Upper lobe of right lung (tissue), 1 donor: ENCODE measurements at regions not wholly inside any gene's neighbourhood (a gene's known extent, or its start where the extent isn't known, plus 50 kb on each side); places are given as distances from the start of the nearest gene placed in this dataset.
A peak's percentile ranks its signal among the peaks of the same experiment; 100 is the strongest.

Experiments used
- ATAC-seq: fragments of 200-7000 bp; cut with Tn5 transposase; one replicate; pipeline ENCODE4 v1.9.1; 2020; ENCODE audit warnings: mild to moderate bottlenecking, moderate library complexity
- DNase-seq: peaks from one replicate; pipeline ENCODE4 v3.0.0-alpha.2; 2020
- H3K27ac ChIP-seq: fragments of 200-600 bp; one replicate; pipeline ENCODE4 v1.8.0; 2022
- H3K27me3 ChIP-seq: fragments of 200-600 bp; one replicate; pipeline ENCODE4 v1.8.0; 2022; ENCODE audit warnings: mild to moderate bottlenecking
- H3K36me3 ChIP-seq: fragments of 200-600 bp; one replicate; pipeline ENCODE4 v1.8.0; 2022
- H3K4me1 ChIP-seq: fragments of 200-600 bp; one replicate; pipeline ENCODE4 v1.8.0; 2022
- H3K4me3 ChIP-seq: fragments of 200-600 bp; one replicate; pipeline ENCODE4 v1.8.0; 2022; ENCODE audit warnings: mild to moderate bottlenecking
- H3K9me3 ChIP-seq: fragments of 200-600 bp; one replicate; pipeline ENCODE4 v1.8.0; 2022
- intact Hi-C: fragments of 100-400 bp; cut with DNase I; formaldehyde crosslinking; loops from one replicate; pipeline ENCODE4 v1.11.0; 2022
- TF ChIP-seq, protein P1 (sequence below): fragments of 200-600 bp; IDR thresholded peaks from one replicate; pipeline ENCODE4 v1.8.0; 2022; ENCODE audit warnings: antibody characterized with exemption
- donor health status: DM: no; HTN: yes; CAD: no; lungs with severe emphysema.

DNA sequence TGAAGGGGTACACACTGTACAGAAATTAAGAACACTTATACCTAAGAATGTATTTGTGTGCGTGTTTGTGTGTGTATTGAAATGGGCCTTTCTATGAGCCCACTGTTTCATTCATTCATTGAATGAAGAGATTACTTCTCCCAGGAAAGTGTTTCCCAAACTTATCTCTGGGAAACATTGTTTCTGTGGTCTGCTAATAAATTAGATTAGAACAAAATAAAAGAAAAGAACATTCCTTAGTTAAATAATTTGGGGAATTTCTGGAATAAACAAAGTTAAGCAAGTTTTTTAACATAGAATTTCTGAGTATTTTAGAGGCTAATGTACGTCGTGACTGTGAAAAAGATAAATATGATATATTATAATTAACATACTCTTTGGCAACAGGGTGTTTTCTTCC lies 402.4 kb upstream of the CDH11 start:
- peaks cover 6% of the 10 kb centered on the region for H3K4me1 ChIP-seq
- TF ChIP-seq, protein P1, sequence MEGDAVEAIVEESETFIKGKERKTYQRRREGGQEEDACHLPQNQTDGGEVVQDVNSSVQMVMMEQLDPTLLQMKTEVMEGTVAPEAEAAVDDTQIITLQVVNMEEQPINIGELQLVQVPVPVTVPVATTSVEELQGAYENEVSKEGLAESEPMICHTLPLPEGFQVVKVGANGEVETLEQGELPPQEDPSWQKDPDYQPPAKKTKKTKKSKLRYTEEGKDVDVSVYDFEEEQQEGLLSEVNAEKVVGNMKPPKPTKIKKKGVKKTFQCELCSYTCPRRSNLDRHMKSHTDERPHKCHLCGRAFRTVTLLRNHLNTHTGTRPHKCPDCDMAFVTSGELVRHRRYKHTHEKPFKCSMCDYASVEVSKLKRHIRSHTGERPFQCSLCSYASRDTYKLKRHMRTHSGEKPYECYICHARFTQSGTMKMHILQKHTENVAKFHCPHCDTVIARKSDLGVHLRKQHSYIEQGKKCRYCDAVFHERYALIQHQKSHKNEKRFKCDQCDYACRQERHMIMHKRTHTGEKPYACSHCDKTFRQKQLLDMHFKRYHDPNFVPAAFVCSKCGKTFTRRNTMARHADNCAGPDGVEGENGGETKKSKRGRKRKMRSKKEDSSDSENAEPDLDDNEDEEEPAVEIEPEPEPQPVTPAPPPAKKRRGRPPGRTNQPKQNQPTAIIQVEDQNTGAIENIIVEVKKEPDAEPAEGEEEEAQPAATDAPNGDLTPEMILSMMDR: no peak
- ATAC-seq (no peak), DNase-seq (no peak)
- intact Hi-C loops: no loop called here
- no peaks in the 10 kb centered on the region for H3K36me3 ChIP-seq
- no peaks in the 10 kb centered on the region for H3K27me3 ChIP-seq
- H3K9me3 ChIP-seq: no peaks in the 10 kb centered on the region
- no peak overlapping the region for H3K4me3 ChIP-seq
- no peak overlapping the region for H3K27ac ChIP-seq

DNA sequence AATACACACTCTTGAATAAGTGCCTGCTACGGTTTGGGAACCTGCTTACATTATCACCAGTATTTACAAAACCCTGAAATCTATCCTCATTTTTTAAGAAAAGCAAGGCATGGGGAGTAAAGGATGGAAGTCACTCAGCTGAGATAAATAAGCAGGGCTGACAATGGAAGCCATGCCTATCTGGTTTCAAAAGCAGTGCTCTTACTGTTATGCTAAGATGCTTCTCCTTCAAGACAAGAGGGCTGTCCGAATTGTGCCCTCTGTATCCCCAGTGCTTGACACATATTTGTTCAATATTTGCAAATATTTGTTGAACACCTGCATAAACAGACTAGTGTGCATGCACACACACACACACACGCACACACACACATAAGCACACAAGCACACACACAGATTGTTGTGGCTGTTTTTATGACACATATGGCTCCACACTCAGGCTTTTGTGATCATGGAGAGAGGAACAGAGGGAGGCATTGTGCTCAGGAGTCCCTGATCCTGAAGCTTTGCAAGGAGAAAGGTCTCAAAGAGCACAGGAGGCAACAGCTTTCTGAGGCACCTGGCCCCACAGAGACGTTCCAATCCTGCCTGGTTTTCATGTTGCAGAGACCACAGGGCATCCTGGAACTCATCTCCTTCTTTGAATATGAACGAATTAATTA lies 401.6 kb upstream of the CDH11 start:
- no peaks in the 10 kb centered on the region for H3K9me3 ChIP-seq
- H3K4me3 ChIP-seq: no peak overlapping the region
- no peak for ATAC-seq
- intact Hi-C loops: no loop called here
- no peaks in the 10 kb centered on the region for H3K27me3 ChIP-seq
- H3K36me3 ChIP-seq: no peaks in the 10 kb centered on the region
- DNase-seq: no peak
- no peak overlapping the region for H3K27ac ChIP-seq
- TF ChIP-seq, protein P1: no peak
- H3K4me1 ChIP-seq: peaks cover 6% of the 10 kb centered on the region

DNA sequence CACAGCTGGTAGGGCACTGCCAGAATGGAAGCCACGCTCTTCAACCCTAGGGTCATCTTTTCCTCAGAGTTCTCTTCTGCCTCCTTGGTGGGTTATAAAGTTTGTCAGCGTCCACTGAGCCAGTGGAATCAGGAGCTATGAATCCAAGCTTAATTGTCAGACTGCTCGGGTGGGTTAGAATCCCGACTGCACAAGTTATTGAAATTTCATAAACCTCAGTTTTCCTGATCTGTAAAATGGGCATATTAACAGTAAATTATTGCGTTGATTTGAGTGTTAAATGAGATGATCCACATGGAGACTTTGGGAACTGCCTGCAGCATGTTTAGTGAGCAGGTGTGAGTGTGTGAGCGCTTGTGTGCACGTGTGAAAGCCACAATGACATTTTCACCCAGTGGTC lies 400.5 kb upstream of the CDH11 start:
- Histone ChIP-seq H3K36me3 (no peaks in the 10 kb centered on the region), H3K4me3 (no peak overlapping the region)
- no peak for DNase-seq

DNA sequence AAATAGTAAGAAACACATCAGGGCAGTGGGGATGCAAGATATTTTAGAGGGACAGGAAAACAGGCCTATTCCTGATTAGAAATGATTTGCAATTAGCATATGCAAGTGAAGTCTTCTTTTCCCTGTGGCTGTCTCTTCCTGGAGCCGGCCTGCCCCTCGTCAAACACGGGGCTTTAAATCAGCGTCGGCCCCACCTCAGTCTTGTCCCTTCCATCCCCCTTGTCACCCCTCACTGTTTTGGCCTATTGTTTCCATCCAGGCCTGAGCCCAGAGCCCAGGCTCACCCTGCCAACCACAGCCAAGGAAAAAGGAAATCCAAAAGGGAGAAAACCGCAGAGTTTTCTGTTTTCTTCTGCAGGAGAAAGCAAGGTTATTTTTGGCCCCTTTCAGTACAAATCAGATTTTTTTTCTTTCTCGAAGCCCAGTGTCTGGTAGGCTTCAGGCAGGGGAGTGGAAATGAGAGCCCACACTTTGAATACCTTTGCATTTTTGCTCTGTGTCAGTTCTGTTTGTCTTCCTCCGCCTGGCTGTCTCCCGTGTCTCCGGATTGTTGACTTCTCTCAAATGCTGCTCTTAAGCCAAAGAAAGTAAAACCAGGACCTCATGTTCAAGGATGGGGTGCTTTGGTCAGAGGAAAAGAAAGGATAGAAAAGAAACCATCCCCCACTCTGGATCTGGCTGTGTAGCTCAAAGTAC lies 399.9 kb upstream of the CDH11 start:
- Histone ChIP-seq H3K36me3 (no peaks in the 10 kb centered on the region), H3K9me3 (no peaks in the 10 kb centered on the region), H3K4me1 (peaks cover 6% of the 10 kb centered on the region), H3K27ac (peak overlapping the region; percentile 55), H3K27me3 (no peaks in the 10 kb centered on the region), H3K4me3 (no peak overlapping the region)
- DNase-seq (no peak), ATAC-seq (no peak)
- intact Hi-C loops: no loop called here
- TF ChIP-seq, protein P1: no peak

More for the DNA sequence above, 400.5 kb upstream of the CDH11 start:
- no peaks in the 10 kb centered on the region for H3K27me3 ChIP-seq
- no peaks in the 10 kb centered on the region for H3K9me3 ChIP-seq
- ATAC-seq: no peak
- intact Hi-C loops: no loop called here
- TF ChIP-seq, protein P1: no peak
- H3K27ac ChIP-seq: peak overlapping the region; percentile 55
- peaks cover 6% of the 10 kb centered on the region for H3K4me1 ChIP-seq

DNA sequence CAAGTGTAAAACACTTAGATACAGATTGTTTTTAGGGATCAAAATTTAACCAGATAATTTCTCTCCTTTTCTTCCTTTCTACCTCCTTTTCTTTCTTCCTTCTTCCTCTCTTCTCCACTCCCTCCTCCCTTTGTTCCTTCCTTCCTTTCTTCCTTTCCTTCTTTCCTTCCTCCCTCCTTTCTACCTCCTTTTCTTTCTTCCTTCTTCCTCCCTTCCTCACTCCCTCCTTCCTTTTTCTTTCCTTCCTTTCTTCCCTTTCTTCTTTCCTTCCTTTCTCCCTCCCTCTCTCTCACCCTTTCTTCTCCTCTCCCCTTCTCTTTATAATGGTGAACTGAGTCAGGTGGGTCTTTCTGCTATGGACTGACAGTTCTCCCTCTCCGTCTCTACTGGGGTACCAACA lies 397.5 kb upstream of the CDH11 start:
- Histone ChIP-seq H3K36me3 (no peaks in the 10 kb centered on the region), H3K4me1 (peaks cover 1% of the 10 kb centered on the region), H3K27me3 (no peaks in the 10 kb centered on the region), H3K9me3 (no peaks in the 10 kb centered on the region), H3K4me3 (no peak overlapping the region), H3K27ac (no peak overlapping the region)
- TF ChIP-seq, protein P1: no peak
- intact Hi-C loops: no loop called here
- ATAC-seq (no peak), DNase-seq (no peak)
